AG04450 (cell line): ENCODE measurements at regions not wholly inside any gene's neighbourhood (a gene's known extent, or its start where the extent isn't known, plus 50 kb on each side); places are given as distances from the start of the nearest gene placed in this dataset.
"Not testable (repeated sequence)": the region's sequence is repeated elsewhere in the genome, so short reads cannot be mapped to it uniquely, and the experiment has no call there.

Source experiments
- CTCF ChIA-PET: fragments of 300-600, 350-600 bp; formaldehyde crosslinking; extraction: SDS; loops from one replicate; lab custom pipeline; 2022; ENCODE audit warnings: antibody characterized with exemption, inconsistent platforms; lab: Charles Lee
- POLR2A ChIA-PET: fragments of 350-600 bp; formaldehyde crosslinking; extraction: SDS; loops from one replicate; lab custom pipeline; 2021; ENCODE audit warnings: antibody characterized with exemption, inconsistent platforms; lab: Yijun Ruan, JAX
- DNase-seq: peaks from one replicate; pipeline ENCODE4 v3.0.0-alpha.2; 2011; ENCODE audit warnings: low read depth, low spot score
- H3K27ac ChIP-seq: one replicate; pipeline ENCODE4 v1.5.1; 2012; ENCODE audit warnings: low read depth, low read length, control low read depth
- H3K27me3 ChIP-seq: one replicate; pipeline ENCODE4 v1.6.0; 2012; ENCODE audit warnings: low read length; ENCODE audit not compliant: control insufficient read depth, insufficient read depth
- H3K4me3 ChIP-seq: 2 replicates; pipeline ENCODE4 v1.5.1; 2011; ENCODE audit warnings: mild to moderate bottlenecking, low read depth, low read length, control low read depth
- H3K9me3 ChIP-seq: 2 replicates; pipeline ENCODE4 v1.5.1; 2012; ENCODE audit warnings: low read length; ENCODE audit not compliant: control insufficient read depth, insufficient read depth
- TF ChIP-seq, protein P1 (sequence below): IDR thresholded peaks from 2 replicates; pipeline ENCODE4 v1.5.1; 2011; ENCODE audit warnings: low read depth, low read length, control low read depth, inconsistent platforms

DNA sequence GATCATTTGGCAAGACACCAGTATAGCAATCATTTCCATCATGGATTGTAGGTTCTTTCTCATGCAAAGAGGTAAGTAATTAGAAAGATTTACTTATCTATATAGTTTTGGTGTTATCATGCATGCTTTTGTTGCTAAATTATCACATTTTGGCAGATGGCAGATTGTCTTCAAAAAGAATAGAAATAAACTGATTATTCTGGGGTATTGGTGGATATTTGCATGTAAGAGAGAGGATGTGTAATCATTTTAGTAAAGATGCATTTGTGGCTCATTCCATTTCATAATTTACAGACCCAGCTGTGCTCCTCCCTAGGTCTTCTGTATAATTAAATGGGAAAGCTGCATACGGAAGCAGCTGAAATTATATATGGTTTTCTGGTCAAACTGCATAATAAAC is 875.7 kb upstream of the ANO3 start:
- H3K27me3 ChIP-seq = no peaks in the 10 kb centered on the region
- H3K4me3 ChIP-seq = no peak overlapping the region
- no peaks in the 10 kb centered on the region for H3K9me3 ChIP-seq
- ChIA-PET POLR2A (no interaction called here), CTCF (no interaction called here)
- TF ChIP-seq, protein P1, sequence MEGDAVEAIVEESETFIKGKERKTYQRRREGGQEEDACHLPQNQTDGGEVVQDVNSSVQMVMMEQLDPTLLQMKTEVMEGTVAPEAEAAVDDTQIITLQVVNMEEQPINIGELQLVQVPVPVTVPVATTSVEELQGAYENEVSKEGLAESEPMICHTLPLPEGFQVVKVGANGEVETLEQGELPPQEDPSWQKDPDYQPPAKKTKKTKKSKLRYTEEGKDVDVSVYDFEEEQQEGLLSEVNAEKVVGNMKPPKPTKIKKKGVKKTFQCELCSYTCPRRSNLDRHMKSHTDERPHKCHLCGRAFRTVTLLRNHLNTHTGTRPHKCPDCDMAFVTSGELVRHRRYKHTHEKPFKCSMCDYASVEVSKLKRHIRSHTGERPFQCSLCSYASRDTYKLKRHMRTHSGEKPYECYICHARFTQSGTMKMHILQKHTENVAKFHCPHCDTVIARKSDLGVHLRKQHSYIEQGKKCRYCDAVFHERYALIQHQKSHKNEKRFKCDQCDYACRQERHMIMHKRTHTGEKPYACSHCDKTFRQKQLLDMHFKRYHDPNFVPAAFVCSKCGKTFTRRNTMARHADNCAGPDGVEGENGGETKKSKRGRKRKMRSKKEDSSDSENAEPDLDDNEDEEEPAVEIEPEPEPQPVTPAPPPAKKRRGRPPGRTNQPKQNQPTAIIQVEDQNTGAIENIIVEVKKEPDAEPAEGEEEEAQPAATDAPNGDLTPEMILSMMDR = no peak
- DNase-seq = no peak
- no peak overlapping the region for H3K27ac ChIP-seq

DNA sequence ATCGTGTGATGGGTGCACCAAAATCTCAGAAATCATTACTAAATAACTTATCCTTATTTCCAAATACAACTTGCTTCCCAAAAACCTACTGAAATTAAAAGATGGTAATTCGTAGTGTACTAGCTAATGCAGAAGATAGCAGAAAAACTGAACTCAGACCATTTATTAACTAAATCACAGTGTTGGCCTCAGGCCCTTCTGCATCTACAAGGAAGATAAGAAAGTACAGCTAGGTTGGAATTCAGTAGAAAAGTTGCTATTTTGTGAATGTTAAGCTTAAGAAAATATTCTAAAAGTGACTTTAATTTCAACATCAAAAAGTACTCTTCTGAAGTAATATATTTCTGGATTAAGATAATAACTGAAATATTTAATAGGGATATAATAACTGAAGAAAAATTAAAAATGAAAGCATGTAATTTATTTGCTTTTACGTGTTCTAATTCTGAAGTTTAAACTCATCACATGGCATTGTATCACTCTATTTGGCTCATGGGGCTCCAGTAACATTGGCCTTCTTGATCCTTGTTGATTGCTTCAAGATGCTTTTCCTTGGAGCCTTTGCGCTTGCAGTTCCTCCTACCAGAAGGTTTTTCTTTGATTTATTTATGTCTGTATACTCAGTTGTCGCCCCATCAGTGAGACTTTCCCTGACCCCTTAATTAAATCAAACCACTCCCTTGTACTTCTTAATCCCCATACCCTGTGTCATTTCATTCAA is 847.9 kb upstream of the ANO3 start:
- ChIA-PET POLR2A (no interaction called here), CTCF (no interaction called here)
- Histone ChIP-seq H3K9me3 (no peaks in the 10 kb centered on the region), H3K4me3 (no peak overlapping the region), H3K27ac (no peak overlapping the region), H3K27me3 (no peaks in the 10 kb centered on the region)
- DNase-seq = no peak
- TF ChIP-seq, protein P1 = no peak

DNA sequence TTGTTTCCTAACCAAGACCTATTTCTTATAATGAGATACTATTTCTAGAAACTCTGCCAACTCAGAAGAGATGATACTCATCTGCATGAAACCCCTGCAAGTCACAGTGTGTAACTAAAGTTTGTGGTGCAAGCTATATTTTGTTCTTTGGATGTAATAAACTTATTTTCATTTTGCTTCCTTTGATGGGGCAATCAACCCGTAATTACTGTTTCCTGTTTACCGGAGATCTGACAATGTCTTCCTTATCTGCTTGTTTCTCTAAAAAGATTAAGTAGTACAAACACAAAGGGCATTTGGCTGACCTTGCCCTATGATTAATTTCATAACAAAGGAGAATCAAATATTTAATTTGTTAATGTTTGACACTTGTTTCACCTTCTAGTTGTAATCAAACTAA is 846.6 kb upstream of the ANO3 start:
- DNase-seq = no peak
- Histone ChIP-seq H3K27ac (no peak overlapping the region), H3K4me3 (no peak overlapping the region), H3K27me3 (no peaks in the 10 kb centered on the region), H3K9me3 (no peaks in the 10 kb centered on the region)
- POLR2A ChIA-PET = no interaction called here
- TF ChIP-seq, protein P1 = no peak
- CTCF ChIA-PET = no interaction called here

DNA sequence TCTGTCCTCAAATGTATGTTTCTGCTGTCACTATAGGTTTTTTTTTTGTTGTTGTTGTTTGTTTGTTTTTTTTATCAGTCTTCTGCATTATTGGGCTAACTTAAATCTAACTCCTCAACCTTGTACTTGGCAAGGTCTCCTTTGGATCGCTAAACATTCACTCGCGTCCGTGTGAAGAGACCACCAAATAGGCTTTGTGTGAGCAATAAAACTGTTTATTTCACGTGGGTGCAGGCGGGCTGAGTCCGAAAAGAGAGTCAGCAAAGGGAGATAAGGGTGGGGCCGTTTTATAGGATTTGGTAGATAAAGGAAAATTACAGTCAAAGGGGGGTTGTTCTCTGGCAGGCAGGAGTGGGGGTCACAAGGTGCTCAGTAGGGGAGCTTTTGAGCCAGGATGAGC is 845.6 kb upstream of the ANO3 start:
- CTCF ChIA-PET, H3K4me3 ChIP-seq, H3K27me3 ChIP-seq, POLR2A ChIA-PET, DNase-seq, H3K9me3 ChIP-seq, H3K27ac ChIP-seq: not testable (repeated sequence)

DNA sequence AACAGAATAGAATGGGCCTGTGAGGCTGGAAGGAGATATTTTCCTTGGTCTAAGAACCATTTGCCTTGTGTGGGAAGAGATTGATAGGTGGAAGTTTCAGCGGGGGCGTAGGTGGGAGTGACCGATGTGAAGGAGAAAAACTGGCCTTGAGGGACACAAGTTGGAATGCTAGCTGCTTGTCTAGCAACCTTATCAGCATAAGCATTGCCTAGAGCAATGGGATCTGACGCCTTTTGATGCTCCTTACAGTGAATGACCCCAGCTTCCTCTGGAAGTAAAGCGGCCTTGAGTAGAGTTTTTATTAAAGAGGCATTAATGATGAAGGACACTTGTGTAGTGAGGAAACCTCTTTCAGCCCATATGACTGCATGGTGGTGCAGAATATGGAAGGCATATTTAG is 843.8 kb upstream of the ANO3 start:
- CTCF ChIA-PET, H3K9me3 ChIP-seq, H3K4me3 ChIP-seq, H3K27me3 ChIP-seq, H3K27ac ChIP-seq, DNase-seq, POLR2A ChIA-PET: not testable (repeated sequence)

DNA sequence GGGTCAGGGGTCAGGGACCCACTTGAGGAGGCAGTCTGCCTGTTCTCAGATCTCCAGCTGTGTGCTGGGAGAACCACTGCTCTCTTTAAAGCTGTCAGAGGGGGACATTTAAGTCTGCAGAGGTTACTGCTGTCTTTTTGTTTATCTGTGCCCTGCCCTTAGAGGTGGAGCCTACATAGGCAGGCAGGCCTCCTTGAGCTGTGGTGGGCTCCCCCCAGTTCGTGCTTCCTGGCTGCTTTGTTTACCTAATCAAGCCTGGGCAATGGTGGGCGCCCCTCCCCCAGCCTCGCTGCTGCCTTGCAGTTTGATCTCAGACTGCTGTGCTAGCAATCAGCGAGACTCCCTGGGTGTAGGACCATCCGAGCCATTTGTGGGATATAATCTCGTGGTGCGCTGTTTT is 830.5 kb upstream of the ANO3 start:
- H3K27ac ChIP-seq, H3K4me3 ChIP-seq, H3K9me3 ChIP-seq, POLR2A ChIA-PET, DNase-seq, H3K27me3 ChIP-seq, CTCF ChIA-PET: not testable (repeated sequence)
